ENCODE measurements at regions not wholly inside any gene's neighbourhood (a gene's known extent, or its start where the extent isn't known, plus 50 kb on each side); places are given as distances from the start of the nearest gene placed in this dataset.
"Not testable (repeated sequence)": the region's sequence is repeated elsewhere in the genome, so short reads cannot be mapped to it uniquely, and the experiment has no call there.

GRCh38 chr13:90307136-90307535 lies 1040.4 kb upstream of the MIR17HG start:
- no peak for DNase-seq

DNA sequence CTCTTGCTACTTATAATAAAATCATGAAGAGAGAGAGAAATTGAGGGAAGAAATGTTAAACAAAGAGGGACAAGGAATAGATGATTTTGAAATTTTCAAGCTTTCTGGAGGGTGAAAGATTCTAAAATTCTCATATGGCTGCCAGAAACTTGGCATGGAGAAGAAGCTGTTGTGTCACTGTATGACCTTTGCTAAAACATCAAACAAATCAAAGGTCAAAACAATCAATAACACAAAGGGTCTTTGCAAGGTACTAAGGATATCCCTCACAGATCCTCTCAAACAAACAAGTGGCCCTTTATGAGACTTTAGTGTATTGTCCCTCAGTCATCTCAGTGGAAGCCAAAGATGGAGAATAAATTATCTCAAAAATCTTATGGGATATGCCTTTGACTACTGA lies 1039.2 kb upstream of the MIR17HG start:
- no peak for DNase-seq

- no peak for DNase-seq
Measured at GRCh38 chr13:90311929-90312328, 1035.6 kb upstream of the MIR17HG start.

GRCh38 chr13:90315061-90315460 lies 1032.4 kb upstream of the MIR17HG start:
- DNase-seq: no peak

GRCh38 chr13:90320664-90321063 lies 1026.8 kb upstream of the MIR17HG start:
- DNase-seq: no peak

DNA sequence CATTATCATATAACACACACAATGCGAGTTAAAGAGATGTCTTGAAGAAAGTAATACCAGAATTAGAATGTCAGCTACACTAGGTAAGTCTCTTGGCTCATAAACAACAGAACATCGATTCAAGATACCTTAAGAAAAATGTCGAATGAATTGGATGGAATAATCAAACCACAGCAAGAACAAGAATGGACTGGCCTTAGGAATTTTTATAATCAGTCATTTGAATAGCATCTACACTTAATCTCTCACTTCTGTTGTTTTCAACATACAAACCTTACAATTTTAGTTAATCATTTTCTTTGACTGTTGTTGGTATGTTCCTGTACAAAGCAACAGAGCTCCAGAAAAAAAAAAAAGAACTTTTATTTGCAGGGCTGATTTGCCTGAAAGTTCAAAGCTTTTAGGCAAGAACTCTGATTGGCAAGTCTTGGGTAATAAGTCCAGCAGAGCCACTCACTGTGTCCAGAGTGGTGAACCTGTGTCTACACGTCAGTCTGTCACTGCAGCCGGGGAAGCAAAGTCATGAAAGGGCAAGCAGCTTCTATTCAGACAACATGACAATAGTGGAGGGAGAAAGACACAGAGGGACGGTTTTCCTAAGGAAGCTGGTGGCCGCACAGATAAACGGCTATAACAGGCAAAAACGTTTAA lies 1026.1 kb upstream of the MIR17HG start:
- no peak for DNase-seq

GRCh38 chr13:90329641-90330040 lies 1017.8 kb upstream of the MIR17HG start:
- DNase-seq: no peak

DNA sequence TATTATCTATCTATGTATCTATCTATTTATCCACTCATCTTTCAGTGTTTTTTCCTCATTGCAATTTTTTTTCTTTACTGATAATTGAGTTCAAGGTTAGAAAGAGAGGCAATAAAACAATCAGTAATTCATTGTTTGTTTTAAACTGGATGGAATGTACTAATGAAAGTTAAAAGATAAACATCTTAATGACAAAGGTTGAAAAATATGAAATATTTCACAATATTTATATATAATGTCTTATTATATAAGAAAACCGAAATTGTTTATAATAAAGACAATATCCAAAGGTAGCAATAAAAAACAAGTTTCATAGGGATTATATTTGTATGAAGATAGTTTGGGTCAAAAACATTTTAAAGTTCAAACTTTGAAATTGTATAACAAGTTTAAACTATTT lies 1015.5 kb upstream of the MIR17HG start:
- no peak for DNase-seq

DNA sequence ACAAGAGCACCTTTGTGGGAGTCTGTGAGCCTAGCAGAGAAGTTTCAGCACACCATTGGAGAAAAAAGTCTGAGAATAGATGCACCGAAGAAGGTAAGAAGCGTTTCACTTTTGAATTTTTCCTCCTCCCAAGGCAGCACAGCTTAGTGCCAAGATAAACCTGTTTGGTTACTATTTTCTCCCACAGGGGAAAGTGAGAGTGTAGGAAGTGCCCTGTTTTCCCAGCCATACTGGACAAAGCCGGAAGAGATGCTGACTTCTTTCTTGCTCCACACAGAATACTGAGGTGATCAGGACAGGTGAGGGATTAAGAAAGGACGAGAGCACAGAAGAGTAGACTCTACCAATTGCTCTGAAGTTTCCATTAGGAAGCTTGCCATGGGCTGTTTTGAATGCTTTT lies 1011.0 kb upstream of the MIR17HG start:
- no peak for DNase-seq

DNA sequence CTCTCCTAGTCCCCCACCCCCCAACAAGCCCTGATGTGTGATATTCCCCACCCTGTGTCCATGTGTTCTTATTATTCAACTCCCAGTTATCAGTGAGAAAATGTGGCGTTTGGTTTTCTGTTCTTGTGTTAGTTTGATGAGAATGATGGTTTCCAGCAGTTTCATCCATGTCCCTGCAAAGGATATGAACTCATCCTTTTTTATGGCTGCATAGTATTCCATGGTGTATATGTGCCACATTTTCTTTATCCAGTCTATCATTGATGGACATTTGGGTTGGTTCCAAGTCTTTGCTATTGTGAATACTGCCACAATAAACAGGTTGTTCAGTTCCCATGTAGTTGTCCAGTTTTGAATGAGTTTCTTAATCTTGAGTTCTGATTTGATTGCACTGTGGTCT lies 1006.1 kb upstream of the MIR17HG start:
- not testable (repeated sequence) for DNase-seq

DNA sequence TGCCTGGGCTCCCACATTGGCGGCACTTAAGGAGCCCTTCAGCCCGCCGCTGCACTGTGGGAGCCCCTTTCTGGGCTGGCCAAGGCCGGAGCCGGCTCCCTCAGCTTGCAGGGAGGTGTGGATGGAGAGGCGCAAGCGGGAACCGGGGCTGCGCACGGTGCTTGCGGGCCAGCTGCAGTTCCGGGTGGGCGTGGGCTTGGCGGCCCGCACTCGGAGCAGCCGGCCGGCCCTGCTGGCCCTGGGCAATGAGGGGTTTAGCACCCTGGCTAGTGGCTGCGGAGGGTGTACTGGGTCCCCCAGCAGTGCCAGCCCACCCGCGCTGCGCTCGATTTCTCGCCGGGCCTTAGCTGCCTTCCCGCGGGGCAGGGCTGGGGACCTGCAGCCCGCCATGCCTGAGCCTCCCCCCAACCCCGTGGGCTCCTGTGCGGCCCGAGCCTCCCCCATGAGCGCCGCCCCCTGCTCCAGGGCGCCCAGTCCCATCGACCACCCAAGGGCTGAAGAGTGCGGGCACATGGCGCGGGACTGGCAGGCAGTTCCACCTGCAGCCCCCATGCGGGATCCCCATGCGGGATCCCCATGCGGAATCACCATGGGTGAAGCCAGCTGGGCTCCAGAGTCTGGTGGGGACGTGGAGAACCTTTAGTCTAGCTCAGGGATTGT lies 998.9 kb upstream of the MIR17HG start:
- not testable (repeated sequence) for DNase-seq

GRCh38 chr13:90352763-90353162 lies 994.7 kb upstream of the MIR17HG start:
- no peak for DNase-seq

GRCh38 chr13:90355162-90355751 lies 992.2 kb upstream of the MIR17HG start:
- no peak for DNase-seq

DNA sequence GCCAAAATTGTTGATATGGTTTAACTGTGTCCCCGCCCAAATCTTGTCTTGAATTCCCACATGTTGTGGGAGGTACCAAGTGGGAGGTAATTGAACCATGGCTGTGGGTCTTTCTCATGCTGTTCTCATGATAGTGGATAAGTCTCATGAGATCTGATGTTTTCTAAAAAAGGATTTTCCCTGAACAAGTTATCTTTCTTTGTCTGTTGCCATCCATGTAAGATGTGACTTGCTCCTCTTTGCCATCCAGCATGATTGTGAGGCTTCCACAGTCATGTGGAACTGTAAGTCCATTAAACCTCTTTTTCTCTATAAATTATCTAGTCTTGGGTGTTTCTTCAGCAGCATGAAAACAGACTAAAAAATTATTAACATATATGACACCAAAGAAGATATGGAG lies 986.7 kb upstream of the MIR17HG start:
- DNase-seq: no peak

GRCh38 chr13:90362707-90363106 lies 984.8 kb upstream of the MIR17HG start:
- DNase-seq: no peak

- DNase-seq: peak in 1 of 2 experiments; percentile 1
Measured at GRCh38 chr13:90365130-90365529, 982.4 kb upstream of the MIR17HG start.

DNA sequence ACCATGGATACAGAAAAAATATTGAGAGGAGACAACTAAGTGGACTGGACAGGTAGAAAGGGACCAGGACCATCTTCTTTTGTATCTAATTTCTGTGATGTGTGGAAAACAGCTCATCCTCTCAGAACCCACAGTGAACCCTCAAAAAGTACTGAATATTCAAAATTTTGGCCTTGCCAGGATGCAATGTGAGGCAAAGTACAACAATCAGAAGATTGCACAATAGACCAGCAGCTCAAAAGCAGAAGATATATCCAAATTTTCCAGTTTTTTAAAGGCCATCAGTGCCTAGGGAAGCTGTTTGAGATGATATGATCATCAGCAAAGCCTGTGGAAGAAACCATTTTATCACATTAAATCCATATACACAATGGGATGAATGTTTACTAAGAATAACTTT lies 973.3 kb upstream of the MIR17HG start:
- DNase-seq: no peak

DNA sequence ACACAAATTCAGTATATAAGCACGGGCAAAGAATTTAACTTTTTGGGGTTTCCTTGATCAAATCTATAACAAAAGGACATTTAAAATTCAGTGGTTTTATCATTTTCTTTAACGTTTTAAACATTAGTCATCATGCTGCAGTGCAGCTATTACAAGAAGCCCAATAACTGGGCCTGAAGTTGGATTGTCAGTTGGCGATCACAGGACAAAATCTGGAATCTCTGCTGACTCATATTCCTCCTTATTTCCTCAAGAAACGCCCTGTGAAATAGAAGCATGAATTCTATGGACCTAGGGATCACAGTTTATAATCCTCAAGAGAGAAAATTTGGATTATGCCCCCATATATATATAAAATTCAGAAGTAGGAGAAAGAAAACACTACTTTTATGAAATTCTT lies 971.6 kb upstream of the MIR17HG start:
- no peak for DNase-seq

DNA sequence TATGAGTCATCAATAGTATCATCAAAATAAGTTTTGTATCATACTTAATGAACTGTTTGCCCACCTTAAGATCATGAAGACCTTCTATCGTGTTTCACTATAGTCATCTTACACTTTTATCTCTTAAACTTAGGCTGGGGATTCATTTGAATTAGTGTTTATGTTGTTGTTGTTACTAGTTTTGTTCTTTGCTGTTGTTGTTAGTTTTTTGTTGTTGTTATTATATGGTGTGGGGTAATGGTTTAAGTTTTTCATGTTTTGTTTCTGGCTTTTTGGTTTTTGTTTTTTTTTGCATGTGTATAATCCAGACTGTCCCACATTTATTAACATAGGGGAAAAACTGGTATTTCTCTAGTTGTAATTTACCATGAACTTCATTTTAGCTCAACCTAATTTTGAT lies 965.1 kb upstream of the MIR17HG start:
- no peak for DNase-seq

DNA sequence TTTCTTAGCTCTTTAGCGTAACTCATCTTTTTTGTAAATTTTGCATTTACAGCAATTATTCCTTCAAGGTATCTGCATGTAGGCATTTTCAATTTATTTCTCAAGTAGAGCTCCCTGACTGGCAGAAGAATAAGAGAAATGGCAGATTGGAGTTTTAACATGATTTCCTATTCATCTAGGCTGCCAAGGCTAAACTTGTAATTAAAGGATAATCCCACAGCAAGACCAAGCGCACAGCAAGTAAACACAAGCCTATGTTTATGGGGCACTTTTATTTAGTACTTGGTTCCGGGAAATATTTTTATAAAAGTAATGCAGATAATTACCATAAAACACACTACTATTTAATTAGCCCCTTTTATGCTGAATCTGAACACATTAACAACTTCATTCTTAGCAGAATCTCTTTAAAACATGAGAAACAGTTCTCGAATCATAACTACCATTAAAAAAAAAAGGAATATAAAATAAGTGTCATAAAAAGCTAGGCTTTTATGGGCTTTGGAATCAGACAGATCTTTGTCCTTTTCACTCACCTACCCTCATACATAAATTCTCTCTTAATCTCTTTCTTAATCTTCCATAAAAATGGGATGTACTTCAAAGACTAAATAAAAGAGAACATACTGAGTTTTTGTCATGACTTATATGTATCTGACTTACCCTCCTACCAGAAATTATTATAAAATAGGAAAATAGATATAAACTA lies 961.6 kb upstream of the MIR17HG start:
- no peak for DNase-seq

DNA sequence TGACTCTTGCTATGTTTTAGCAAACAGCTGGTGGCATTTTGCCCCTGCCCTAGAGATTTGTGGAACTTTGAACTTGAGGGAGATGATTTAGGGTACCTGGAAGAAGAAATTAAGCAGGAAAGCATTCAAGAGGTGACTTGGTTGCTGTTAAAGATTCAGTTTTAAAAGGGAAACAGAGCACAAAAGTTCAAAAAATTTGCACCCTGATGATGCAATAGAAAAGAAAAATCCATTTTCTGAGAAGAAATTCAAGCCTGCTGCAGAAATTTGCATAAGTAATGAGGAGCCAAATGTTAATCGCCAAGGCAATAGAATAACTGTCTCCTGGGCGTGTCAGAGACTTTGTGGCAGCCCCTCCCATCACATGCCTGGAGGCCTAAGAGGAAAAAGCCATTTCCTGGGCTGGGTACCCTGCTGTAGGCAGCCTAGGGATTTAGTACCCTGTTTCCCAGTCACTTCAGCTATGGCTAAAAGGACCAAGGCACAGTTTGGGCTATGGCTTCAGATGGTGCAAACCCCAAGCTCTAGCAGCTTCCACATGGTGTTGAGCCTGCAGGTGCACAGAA lies 958.5 kb upstream of the MIR17HG start:
- no peak for DNase-seq

DNA sequence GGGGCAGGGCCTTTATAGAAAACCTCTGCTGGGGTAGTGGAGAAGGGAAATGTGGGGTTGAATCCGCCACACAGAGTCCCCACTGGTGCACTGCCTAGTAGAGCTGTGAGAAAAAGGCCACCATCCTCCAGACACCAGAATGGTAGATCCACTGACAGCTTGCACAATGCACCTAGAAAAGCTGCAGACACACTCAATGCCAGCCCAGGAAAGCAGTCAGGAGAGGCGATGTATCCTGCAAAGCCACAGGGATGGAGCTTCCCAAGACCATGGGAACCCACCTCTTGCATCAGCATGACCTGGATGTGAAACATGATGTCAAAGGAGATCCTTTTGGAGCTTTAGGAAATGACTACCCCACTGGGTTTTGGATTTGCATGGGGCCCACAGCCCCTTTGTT lies 958.0 kb upstream of the MIR17HG start:
- no peak for DNase-seq

DNA sequence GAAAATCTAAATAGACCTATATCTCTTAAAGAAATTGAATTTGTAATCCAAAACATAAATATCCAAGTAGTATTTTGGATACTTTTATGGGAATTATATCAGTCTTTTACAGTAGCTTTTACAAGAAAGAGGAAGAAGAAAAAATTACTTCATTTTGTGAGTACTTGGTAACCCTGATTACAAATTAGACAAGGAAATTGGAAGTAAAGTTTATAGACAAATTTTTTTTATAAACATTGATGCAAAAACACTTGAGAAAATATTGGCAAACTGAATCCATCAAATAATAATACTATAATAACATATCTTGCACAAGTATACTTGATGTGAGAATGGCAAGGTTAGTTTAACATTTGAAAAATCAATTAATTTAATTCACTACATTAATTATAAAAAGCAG lies 954.1 kb upstream of the MIR17HG start:
- DNase-seq: no peak

GRCh38 chr13:90395348-90395747 lies 952.1 kb upstream of the MIR17HG start:
- DNase-seq: no peak

Measured in SW 1271 (cell line).